ENCODE measurements at regions not wholly inside any gene's neighbourhood (a gene's known extent, or its start where the extent isn't known, plus 50 kb on each side); places are given as distances from the start of the nearest gene placed in this dataset.

DNA sequence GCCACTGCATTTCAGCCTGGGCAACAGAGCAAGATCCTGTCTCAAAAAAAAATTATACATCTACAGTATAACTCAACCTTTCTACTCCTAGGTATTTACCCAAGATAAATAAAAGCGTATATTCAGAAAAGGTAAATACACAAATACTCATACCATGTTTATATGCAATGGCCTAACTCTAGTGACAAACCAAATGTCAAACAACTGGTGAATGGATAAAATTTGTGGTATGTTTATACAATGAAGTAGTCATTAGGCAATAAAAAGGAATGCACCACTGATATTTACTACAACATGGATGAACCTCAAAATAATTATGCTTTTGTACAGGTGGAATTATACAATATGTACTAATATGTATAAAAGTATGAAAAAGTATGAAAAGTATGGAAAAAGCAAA is 174.2 kb upstream of the GORAB start:
- TF ChIP-seq, protein P1, sequence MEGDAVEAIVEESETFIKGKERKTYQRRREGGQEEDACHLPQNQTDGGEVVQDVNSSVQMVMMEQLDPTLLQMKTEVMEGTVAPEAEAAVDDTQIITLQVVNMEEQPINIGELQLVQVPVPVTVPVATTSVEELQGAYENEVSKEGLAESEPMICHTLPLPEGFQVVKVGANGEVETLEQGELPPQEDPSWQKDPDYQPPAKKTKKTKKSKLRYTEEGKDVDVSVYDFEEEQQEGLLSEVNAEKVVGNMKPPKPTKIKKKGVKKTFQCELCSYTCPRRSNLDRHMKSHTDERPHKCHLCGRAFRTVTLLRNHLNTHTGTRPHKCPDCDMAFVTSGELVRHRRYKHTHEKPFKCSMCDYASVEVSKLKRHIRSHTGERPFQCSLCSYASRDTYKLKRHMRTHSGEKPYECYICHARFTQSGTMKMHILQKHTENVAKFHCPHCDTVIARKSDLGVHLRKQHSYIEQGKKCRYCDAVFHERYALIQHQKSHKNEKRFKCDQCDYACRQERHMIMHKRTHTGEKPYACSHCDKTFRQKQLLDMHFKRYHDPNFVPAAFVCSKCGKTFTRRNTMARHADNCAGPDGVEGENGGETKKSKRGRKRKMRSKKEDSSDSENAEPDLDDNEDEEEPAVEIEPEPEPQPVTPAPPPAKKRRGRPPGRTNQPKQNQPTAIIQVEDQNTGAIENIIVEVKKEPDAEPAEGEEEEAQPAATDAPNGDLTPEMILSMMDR (IDR thresholded peaks at IDR 0.05): no peak
- TF ChIP-seq POLR2A (IDR thresholded peaks at IDR 0.05): no peak
- intact Hi-C loops (cut with DNase I): no loop called here
- DNase-seq (no peak), ATAC-seq (no peak)
- Histone ChIP-seq H3K27me3 (no peaks in the 10 kb centered on the region), H3K9me3 (no peaks in the 10 kb centered on the region), H3K4me1 (no peaks in the 10 kb centered on the region), H3K4me3 (no peak overlapping the region), H3K27ac (no peak overlapping the region), H3K36me3 (no peaks in the 10 kb centered on the region)
- 54% methylated on average over 1 of the region's 1 CpG for WGBS (ENCODE audit: insufficient coverage, low coverage, low lambda C conversion rate, missing lambda C conversion rate)

DNA sequence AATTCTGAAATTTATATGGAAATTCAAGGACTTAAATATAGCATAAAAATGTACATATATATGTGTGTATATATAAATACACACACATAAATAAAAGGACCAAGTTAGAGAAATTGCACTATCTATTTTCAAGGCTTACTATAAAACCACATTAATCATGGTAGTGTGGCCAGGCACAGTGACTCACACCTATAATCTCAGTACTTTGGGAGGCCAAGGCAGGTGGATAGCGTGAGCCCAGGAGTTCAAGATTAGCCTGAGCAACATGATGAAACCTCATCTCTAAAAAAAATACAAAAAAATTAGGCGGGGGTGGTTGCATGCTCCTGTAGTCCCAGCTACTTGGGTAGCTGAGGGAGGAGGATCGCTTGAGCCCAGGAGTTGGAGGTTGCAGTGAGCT is 171.4 kb upstream of the GORAB start:
- H3K4me3 ChIP-seq: no peak overlapping the region
- no peak for TF ChIP-seq POLR2A (IDR thresholded peaks at IDR 0.05)
- TF ChIP-seq, protein P1 (IDR thresholded peaks at IDR 0.05): no peak
- DNase-seq (no peak), ATAC-seq (no peak)
- H3K9me3 ChIP-seq: no peaks in the 10 kb centered on the region
- intact Hi-C loops (cut with DNase I): no loop called here
- no peaks in the 10 kb centered on the region for H3K4me1 ChIP-seq
- H3K27me3 ChIP-seq: no peaks in the 10 kb centered on the region
- H3K36me3 ChIP-seq: no peaks in the 10 kb centered on the region
- 64% methylated on average over 3 of the region's 3 CpGs for WGBS (ENCODE audit: insufficient coverage, low coverage, low lambda C conversion rate, missing lambda C conversion rate)
- no peak overlapping the region for H3K27ac ChIP-seq

- no peak for DNase-seq
- ATAC-seq: no peak
- no peak overlapping the region for H3K4me3 ChIP-seq
- no peaks in the 10 kb centered on the region for H3K4me1 ChIP-seq
- H3K27me3 ChIP-seq: no peaks in the 10 kb centered on the region
- H3K27ac ChIP-seq: no peak overlapping the region
- H3K9me3 ChIP-seq: no peaks in the 10 kb centered on the region
- WGBS (ENCODE audit: insufficient coverage, low coverage, low lambda C conversion rate, missing lambda C conversion rate): 57% methylated on average over 2 of the region's 2 CpGs
- intact Hi-C loops (cut with DNase I): no loop called here
- TF ChIP-seq, protein P1 (IDR thresholded peaks at IDR 0.05): no peak
- TF ChIP-seq POLR2A (IDR thresholded peaks at IDR 0.05): no peak
- no peaks in the 10 kb centered on the region for H3K36me3 ChIP-seq
These were observed 166.6 kb upstream of the GORAB start for GRCh38 chr1:170365331-170365730.

- Histone ChIP-seq H3K9me3 (no peaks in the 10 kb centered on the region), H3K4me3 (no peak overlapping the region), H3K27me3 (no peaks in the 10 kb centered on the region), H3K4me1 (no peaks in the 10 kb centered on the region), H3K27ac (no peak overlapping the region), H3K36me3 (no peaks in the 10 kb centered on the region)
- intact Hi-C loops (cut with DNase I): no loop called here
- DNase-seq (no peak), ATAC-seq (peak in 1 of 4 donors; percentile 13)
- TF ChIP-seq POLR2A (IDR thresholded peaks at IDR 0.05): no peak
- TF ChIP-seq, protein P1 (IDR thresholded peaks at IDR 0.05): no peak
- WGBS (ENCODE audit: insufficient coverage, low coverage, low lambda C conversion rate, missing lambda C conversion rate): 20% methylated on average over 1 of the region's 2 CpGs
These were observed 165.0 kb upstream of the GORAB start for GRCh38 chr1:170366980-170367379.

DNA sequence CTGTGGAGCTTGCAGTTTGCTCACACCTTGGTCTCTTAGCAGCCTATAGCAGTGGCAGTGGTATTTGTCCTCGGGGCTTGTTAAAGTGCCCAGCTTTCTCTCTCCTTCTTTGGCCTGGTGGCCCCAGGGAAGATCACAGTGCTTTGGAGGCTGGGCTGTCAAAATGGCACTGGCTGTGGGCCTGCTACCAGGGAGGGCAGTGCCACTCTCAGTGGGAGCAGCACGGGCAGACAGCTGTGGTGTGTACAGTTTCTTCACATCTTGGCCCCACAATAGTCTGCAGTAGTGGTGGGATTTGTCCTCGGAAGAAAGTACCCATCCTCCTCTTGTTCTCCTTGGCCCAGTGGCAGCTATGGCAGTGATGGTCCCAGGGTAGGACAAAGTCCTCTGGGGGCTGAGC is 164.4 kb upstream of the GORAB start:
- 70% methylated on average over 2 of the region's 3 CpGs for WGBS (ENCODE audit: insufficient coverage, low coverage, low lambda C conversion rate, missing lambda C conversion rate)

More for the DNA sequence above, 164.4 kb upstream of the GORAB start:
- DNase-seq: no peak
- H3K27me3 ChIP-seq: no peaks in the 10 kb centered on the region
- H3K9me3 ChIP-seq: no peaks in the 10 kb centered on the region
- intact Hi-C loops (cut with DNase I): no loop called here
- H3K4me1 ChIP-seq: no peaks in the 10 kb centered on the region
- no peaks in the 10 kb centered on the region for H3K36me3 ChIP-seq
- H3K27ac ChIP-seq: no peak overlapping the region
- ATAC-seq: no peak
- H3K4me3 ChIP-seq: no peak overlapping the region
- TF ChIP-seq, protein P1 (IDR thresholded peaks at IDR 0.05): no peak
- no peak for TF ChIP-seq POLR2A (IDR thresholded peaks at IDR 0.05)

Data from right lobe of liver (tissue), 6 donors.